B cell (primary cell): ENCODE measurements at regions not wholly inside any gene's neighbourhood (a gene's known extent, or its start where the extent isn't known, plus 50 kb on each side); places are given as distances from the start of the nearest gene placed in this dataset.

Experiments used
- ATAC-seq: fragments of 200-7000 bp; cut with Tn5 transposase; one replicate; pipeline ENCODE4 v1.10.0; 2021; ENCODE audit warnings: low read depth, mild to moderate bottlenecking, moderate number of reproducible peaks, moderate library complexity
- CTCF ChIA-PET: fragments of 350-600 bp; sonication (Branson Sonifier 250); formaldehyde crosslinking; loops from one replicate; lab custom pipeline; 2021; ENCODE audit warnings: antibody characterized with exemption, inconsistent platforms; lab: Charles Lee
- POLR2A ChIA-PET: fragments of 350-600 bp; sonication (Branson Sonifier 250); formaldehyde crosslinking; loops from one replicate; lab custom pipeline; 2021; ENCODE audit warnings: antibody characterized with exemption; lab: Charles Lee
- DNase-seq: peaks from one replicate; pipeline ENCODE4 v3.0.0; 2013
- H2AFZ ChIP-seq: 2 replicates; pipeline ENCODE4 v1.6.1; 2012; ENCODE audit warnings: mild to moderate bottlenecking, low read depth, low read length; ENCODE audit not compliant: insufficient read depth, poor library complexity, severe bottlenecking
- H3K27ac ChIP-seq, 2 donors: 1 replicate in 1 of 2; 2 replicates in 1 of 2; pipeline ENCODE4 v1.5.1; 2012 to 2013; ENCODE audit warnings: low read length in 2 of 2, mild to moderate bottlenecking in 2 of 2, moderate library complexity in 1 of 2
- H3K27me3 ChIP-seq, 4 experiments: fragments of 200-600 bp in 1 of 4; sonication (generic) in 1 of 4; replicated peaks in 1 of 4; 1 replicate in 2 of 4; 2 replicates in 2 of 4; pipeline versions ENCODE4 v1.6.1 to v1.7.0; 2013 to 2016; ENCODE audit warnings: low read length in 3 of 4, mild to moderate bottlenecking in 2 of 4, mixed read lengths in 1 of 4, moderate library complexity in 1 of 4; ENCODE audit not compliant: insufficient read depth in 4 of 4, control insufficient read depth in 3 of 4; ENCODE audit errors: control extremely low read depth in 1 of 4
- H3K36me3 ChIP-seq, 2 experiments: replicated peaks in 1 of 2; 1 replicate in 1 of 2; 2 replicates in 1 of 2; pipeline versions ENCODE4 v1.6.1 to v1.7.1; 2013; ENCODE audit warnings: low read length in 1 of 2; ENCODE audit not compliant: insufficient read depth in 2 of 2, control insufficient read depth in 1 of 2; ENCODE audit errors: control extremely low read depth in 1 of 2, extremely low read depth in 1 of 2
- H3K4me1 ChIP-seq, 2 donors: fragments of 200-600 bp in 1 of 2; sonication (generic) in 1 of 2; 1 replicate in 1 of 2; 2 replicates in 1 of 2; pipeline versions ENCODE4 v1.5.1 to v1.6.1; 2013 to 2017; ENCODE audit warnings: low read length in 2 of 2; ENCODE audit not compliant: control insufficient read depth in 2 of 2, insufficient read depth in 2 of 2
- H3K4me2 ChIP-seq: replicated peaks from 2 replicates; pipeline ENCODE3; 2012; ENCODE audit warnings: mild to moderate bottlenecking, low read depth, low read length; ENCODE audit not compliant: poor library complexity, severe bottlenecking
- H3K4me3 ChIP-seq, 5 experiments: fragments of 200-600 bp in 1 of 5; sonication (generic) in 1 of 5; 1 replicate in 3 of 5; 2 replicates in 2 of 5; pipeline versions ENCODE4 v1.5.1 to v1.7.0; 2011 to 2016; ENCODE audit warnings: low read length in 4 of 5, mild to moderate bottlenecking in 4 of 5, low read depth in 2 of 5, control low read depth in 1 of 5, moderate library complexity in 1 of 5; ENCODE audit not compliant: insufficient read depth in 1 of 5; ENCODE audit errors: control extremely low read depth in 1 of 5, extremely low read depth in 1 of 5
- H3K79me2 ChIP-seq: fragments of 200-600 bp; sonication (generic); one replicate; pipeline ENCODE4 v1.6.0; 2016; ENCODE audit warnings: low read length; ENCODE audit not compliant: control insufficient read depth, insufficient read depth
- H3K9ac ChIP-seq: fragments of 200-600 bp; sonication (generic); 2 replicates; pipeline ENCODE4 v1.6.1; 2017; ENCODE audit warnings: mild to moderate bottlenecking, low read length, moderate library complexity
- H3K9me3 ChIP-seq, 3 donors: one replicate each; pipeline versions ENCODE4 v1.6.1 to v1.7.1; 2013; ENCODE audit warnings: low read length in 2 of 3; ENCODE audit not compliant: control insufficient read depth in 2 of 3, insufficient read depth in 1 of 3; ENCODE audit errors: control extremely low read depth in 1 of 3
- H4K20me1 ChIP-seq: 2 replicates; pipeline ENCODE4 v1.6.0; 2012; ENCODE audit warnings: mild to moderate bottlenecking, low read length; ENCODE audit not compliant: insufficient read depth, control insufficient read depth, poor library complexity, severe bottlenecking
- H3K27ac Mint-ChIP-seq: one replicate; pipeline ENCODE4 v1.8.0; 2021; ENCODE audit warnings: mixed read lengths
- H3K27me3 Mint-ChIP-seq: one replicate; pipeline ENCODE4 v1.8.0; 2021; ENCODE audit warnings: mixed read lengths
- H3K4me1 Mint-ChIP-seq: one replicate; pipeline ENCODE4 v1.8.0; 2021; ENCODE audit warnings: mixed read lengths
- H3K4me3 Mint-ChIP-seq: one replicate; pipeline ENCODE4 v1.8.0; 2021; ENCODE audit warnings: mixed read lengths
- H3K9me3 Mint-ChIP-seq: one replicate; pipeline ENCODE4 v1.8.0; 2022; ENCODE audit warnings: mixed read lengths; ENCODE audit not compliant: insufficient read depth
- CTCF ChIP-seq: fragments of 200-600 bp; IDR thresholded peaks from one replicate; pipeline ENCODE4 v1.8.0; 2022; ENCODE audit warnings: antibody characterized with exemption, mild to moderate bottlenecking
- EZH2 ChIP-seq: IDR thresholded peaks from 2 replicates; pipeline ENCODE4 v1.6.1; 2012; ENCODE audit warnings: borderline replicate concordance, low read depth, mild to moderate bottlenecking, moderate library complexity, low read length; ENCODE audit not compliant: insufficient read depth, poor library complexity, severe bottlenecking
- WGBS: methylation state at CpG from one replicate; pipeline ENCODE4 v1.1.5; 2013; ENCODE audit warnings: missing lambda C conversion rate; ENCODE audit not compliant: insufficient coverage; 5-methylcytosine and 5-hydroxymethylcytosine counted together
- intact Hi-C: fragments of 100-400 bp; cut with micrococcal nuclease; formaldehyde crosslinking; loops from one replicate; pipeline ENCODE4 v1.10.0; 2022

- TF ChIP-seq EZH2 (no peak), CTCF (no peak)
- H3K36me3 ChIP-seq, result no peaks in the 10 kb centered on the region
- H4K20me1 ChIP-seq, result no peaks in the 10 kb centered on the region
- H2AFZ ChIP-seq, result no peak overlapping the region
- H3K27ac ChIP-seq, result no peak overlapping the region
- no peak overlapping the region for H3K4me2 ChIP-seq
- no peak for DNase-seq
- H3K9me3 ChIP-seq, result peaks cover 0 to 3% (median 0%) of the 10 kb centered on the region in 3 donors
- H3K4me1 Mint-ChIP-seq, result no peaks in the 10 kb centered on the region
- H3K9ac ChIP-seq, result no peak overlapping the region
- H3K27me3 Mint-ChIP-seq, result no peaks in the 10 kb centered on the region
- ChIA-PET POLR2A (no interaction called here), CTCF (no interaction called here)
- no peak overlapping the region for H3K4me3 Mint-ChIP-seq
- H3K27me3 ChIP-seq, result no peaks in the 10 kb centered on the region
- no peak overlapping the region for H3K27ac Mint-ChIP-seq
- intact Hi-C loops, result no loop called here
- 63% methylated on average over 4 of the region's 7 CpGs for whole genome bisulfite sequencing
- H3K79me2 ChIP-seq, result no peaks in the 10 kb centered on the region
- ATAC-seq, result no peak
- H3K4me1 ChIP-seq, result no peaks in the 10 kb centered on the region
- H3K4me3 ChIP-seq, result no peak overlapping the region
- H3K9me3 Mint-ChIP-seq, result peaks cover 10% of the 10 kb centered on the region
Measured at GRCh38 chr11:42669248-42669976, 642.4 kb upstream of the API5 start.

- Mint-ChIP-seq H3K4me3 (no peak overlapping the region), H3K4me1 (no peaks in the 10 kb centered on the region), H3K27me3 (no peaks in the 10 kb centered on the region), H3K27ac (no peak overlapping the region), H3K9me3 (peaks cover 9% of the 10 kb centered on the region)
- Histone ChIP-seq H2AFZ (no peak overlapping the region), H3K4me3 (no peak overlapping the region), H3K9me3 (peaks cover 0 to 1% (median 0%) of the 10 kb centered on the region in 3 donors), H4K20me1 (no peaks in the 10 kb centered on the region), H3K4me1 (no peaks in the 10 kb centered on the region), H3K4me2 (no peak overlapping the region), H3K27ac (no peak overlapping the region), H3K79me2 (no peaks in the 10 kb centered on the region), H3K36me3 (no peaks in the 10 kb centered on the region), H3K9ac (no peak overlapping the region), H3K27me3 (no peaks in the 10 kb centered on the region)
- POLR2A ChIA-PET, result no interaction called here
- intact Hi-C loops, result no loop called here
- WGBS, result no CpG with 5 or more reads among the region's 2 CpGs
- no peak for DNase-seq
- TF ChIP-seq EZH2, result no peak
- TF ChIP-seq CTCF, result no peak
- ATAC-seq, result no peak
- CTCF ChIA-PET, result no interaction called here
Measured at GRCh38 chr11:42674436-42674835, 637.4 kb upstream of the API5 start.
